Suprapubic skin (tissue), 4 donors: ENCODE measurements at regions not wholly inside any gene's neighbourhood (a gene's known extent, or its start where the extent isn't known, plus 50 kb on each side); places are given as distances from the start of the nearest gene placed in this dataset.

Experiments used
- CTCF ChIP-seq, 2 donors: fragments of 200-600 bp in 1 of 2; fragments of 450-650 bp in 1 of 2; sonication (generic) in 1 of 2; IDR thresholded peaks; one replicate each; pipeline ENCODE4 v1.5.1; 2016 to 2019; ENCODE audit warnings: antibody characterized with exemption in 2 of 2, mild to moderate bottlenecking in 1 of 2, moderate library complexity in 1 of 2
- EP300 ChIP-seq: sonication (generic); formaldehyde crosslinking; IDR thresholded peaks from one replicate; pipeline ENCODE4 v1.6.1; 2017; ENCODE audit warnings: antibody characterized with exemption
- POLR2AphosphoS5 ChIP-seq, 3 donors: sonication (generic); formaldehyde crosslinking; IDR thresholded peaks; one replicate each; pipeline ENCODE4 v1.6.1; 2017; ENCODE audit warnings: antibody characterized with exemption in 3 of 3

GRCh38 chr7:46191776-46192175, 270.7 kb upstream of the IGFBP3 start:
- no peak for TF ChIP-seq CTCF (IDR thresholded peaks at IDR 0.05)
- no peak for TF ChIP-seq EP300
- no peak for TF ChIP-seq POLR2AphosphoS5 (IDR thresholded peaks at IDR 0.05)
